Small intestine (tissue), 7 donors: ENCODE measurements at regions not wholly inside any gene's neighbourhood (a gene's known extent, or its start where the extent isn't known, plus 50 kb on each side); places are given as distances from the start of the nearest gene placed in this dataset.
A peak's percentile ranks its signal among the peaks of the same experiment; 100 is the strongest.

ENCODE experiments used
- DNase-seq, 2 donors: peaks; one replicate each; pipeline versions ENCODE4 v3.0.0 to v3.0.0-alpha.2; 2013
- FAIRE-seq: peaks from 2 replicates; lab custom pipeline; 2012; peaks lifted over from hg19 to GRCh38; lab: Jason Lieb, UNC
- H3K27ac ChIP-seq, 3 donors: one replicate each; pipeline ENCODE4 v1.5.1; 2013; ENCODE audit warnings: low read length in 2 of 3, mild to moderate bottlenecking in 2 of 3, control low read depth in 1 of 3, inconsistent platforms in 1 of 3, low read depth in 1 of 3, moderate library complexity in 1 of 3
- H3K27me3 ChIP-seq, 3 donors: one replicate each; pipeline ENCODE4 v1.6.1; 2013; ENCODE audit warnings: low read length in 3 of 3, inconsistent platforms in 1 of 3; ENCODE audit not compliant: control insufficient read depth in 3 of 3, insufficient read depth in 3 of 3
- H3K36me3 ChIP-seq, 3 donors: one replicate each; pipeline ENCODE4 v1.6.1; 2013; ENCODE audit warnings: low read length in 3 of 3, inconsistent platforms in 1 of 3, low read depth in 1 of 3, mild to moderate bottlenecking in 1 of 3, moderate library complexity in 1 of 3; ENCODE audit not compliant: control insufficient read depth in 3 of 3, insufficient read depth in 2 of 3
- H3K4me1 ChIP-seq, 3 donors: one replicate each; pipeline ENCODE4 v1.6.1; 2013; ENCODE audit warnings: low read length in 2 of 3, inconsistent platforms in 1 of 3, low read depth in 1 of 3, mild to moderate bottlenecking in 1 of 3, moderate library complexity in 1 of 3; ENCODE audit not compliant: control insufficient read depth in 3 of 3, insufficient read depth in 2 of 3
- H3K4me3 ChIP-seq, 3 donors: one replicate each; pipeline ENCODE4 v1.5.1; 2013; ENCODE audit warnings: low read length in 3 of 3, control low read depth in 1 of 3, inconsistent platforms in 1 of 3, low read depth in 1 of 3, mild to moderate bottlenecking in 1 of 3, moderate library complexity in 1 of 3
- H3K9me3 ChIP-seq, 2 donors: one replicate each; pipeline ENCODE4 v1.6.1; 2013; ENCODE audit warnings: low read depth in 1 of 2, low read length in 1 of 2; ENCODE audit not compliant: control insufficient read depth in 2 of 2, insufficient read depth in 1 of 2
- WGBS, 3 donors: extraction: QIAGEN DNeasy Blood & Tissue Kit; methylation state at CpG; one replicate each; pipeline ENCODE4 v1.1.7; 2013; 5-methylcytosine and 5-hydroxymethylcytosine counted together
- donor health status: healthy with polysubstance abuse.
- donor health status: control.
- donor health status: control.
- donor health status: Bipolar disorder and iron deficiency.
- donor health status: healthy.

GRCh38 chr5:77948476-77948875 lies 172.3 kb upstream of the TBCA start:
- H3K27me3 ChIP-seq = peaks cover 2 to 13% (median 6%) of the 10 kb centered on the region in 3 donors
- FAIRE-seq (no peak), DNase-seq (no peak)
- no peaks in the 10 kb centered on the region for H3K36me3 ChIP-seq
- 82 to 93% (median 89%) methylated on average over 1 of the region's 1 CpG for WGBS, 3 donors
- no peak overlapping the region for H3K27ac ChIP-seq
- H3K4me1 ChIP-seq = no peaks in the 10 kb centered on the region
- H3K4me3 ChIP-seq = no peak overlapping the region
- no peaks in the 10 kb centered on the region for H3K9me3 ChIP-seq

- 58 to 65% (median 64%) methylated on average over 7 of the region's 7 CpGs for whole genome bisulfite sequencing, 3 donors
- H3K27me3 ChIP-seq = peaks cover 2 to 13% (median 6%) of the 10 kb centered on the region in 3 donors
- no peak for DNase-seq
- H3K4me1 ChIP-seq = no peaks in the 10 kb centered on the region
- no peak for FAIRE-seq
- H3K27ac ChIP-seq = no peak overlapping the region
- no peak overlapping the region for H3K4me3 ChIP-seq
- no peaks in the 10 kb centered on the region for H3K9me3 ChIP-seq
- no peaks in the 10 kb centered on the region for H3K36me3 ChIP-seq
Observed at GRCh38 chr5:77947041-77947428, 170.9 kb upstream of the TBCA start.

GRCh38 chr5:77946381-77947040 lies 170.4 kb upstream of the TBCA start:
- Histone ChIP-seq H3K27me3 (peaks cover 2 to 13% (median 5%) of the 10 kb centered on the region in 3 donors), H3K9me3 (no peaks in the 10 kb centered on the region), H3K4me1 (no peaks in the 10 kb centered on the region), H3K27ac (no peak overlapping the region), H3K36me3 (no peaks in the 10 kb centered on the region), H3K4me3 (no peak overlapping the region)
- FAIRE-seq (no peak), DNase-seq (no peak)
- WGBS, 3 donors = 51 to 55% (median 52%) methylated on average over 4 of the region's 4 CpGs

GRCh38 chr5:77945874-77946273 lies 169.7 kb upstream of the TBCA start:
- 45 to 60% (median 54%) methylated on average over 3 of the region's 3 CpGs for WGBS, 3 donors
- no peaks in the 10 kb centered on the region for H3K9me3 ChIP-seq
- no peaks in the 10 kb centered on the region for H3K36me3 ChIP-seq
- H3K27me3 ChIP-seq = peaks cover 2 to 13% (median 5%) of the 10 kb centered on the region in 3 donors
- no peak for FAIRE-seq
- no peak overlapping the region for H3K27ac ChIP-seq
- H3K4me3 ChIP-seq = no peak overlapping the region
- no peaks in the 10 kb centered on the region for H3K4me1 ChIP-seq
- no peak for DNase-seq

- Histone ChIP-seq H3K9me3 (no peaks in the 10 kb centered on the region), H3K36me3 (no peaks in the 10 kb centered on the region), H3K4me3 (no peak overlapping the region), H3K4me1 (no peaks in the 10 kb centered on the region), H3K27me3 (peaks cover 2 to 9% (median 5%) of the 10 kb centered on the region in 3 donors), H3K27ac (no peak overlapping the region)
- 91 to 95% (median 95%) methylated on average over 3 of the region's 3 CpGs for WGBS, 3 donors
- no peak for DNase-seq
- no peak for FAIRE-seq
Observed at GRCh38 chr5:77944757-77945340, 168.7 kb upstream of the TBCA start.

- DNase-seq (no peak), FAIRE-seq (no peak)
- Histone ChIP-seq H3K27ac (no peak overlapping the region), H3K36me3 (no peaks in the 10 kb centered on the region), H3K4me3 (no peak overlapping the region), H3K4me1 (no peaks in the 10 kb centered on the region), H3K27me3 (peaks cover 0 to 5% (median 0%) of the 10 kb centered on the region in 3 donors), H3K9me3 (no peaks in the 10 kb centered on the region)
- WGBS, 3 donors = 58 to 69% (median 65%) methylated on average over 2 of the region's 2 CpGs
Observed at GRCh38 chr5:77943851-77944250, 167.7 kb upstream of the TBCA start.

GRCh38 chr5:77942578-77943239 lies 166.6 kb upstream of the TBCA start:
- Histone ChIP-seq H3K4me3 (no peak overlapping the region), H3K27me3 (peaks cover 0 to 5% (median 0%) of the 10 kb centered on the region in 3 donors), H3K36me3 (no peaks in the 10 kb centered on the region), H3K4me1 (no peaks in the 10 kb centered on the region), H3K27ac (no peak overlapping the region), H3K9me3 (no peaks in the 10 kb centered on the region)
- 82 to 89% (median 84%) methylated on average over 10 of the region's 10 CpGs for WGBS, 3 donors
- FAIRE-seq (no peak), DNase-seq (no peak)

GRCh38 chr5:77937015-77937908 lies 161.1 kb upstream of the TBCA start:
- Histone ChIP-seq H3K4me1 (no peaks in the 10 kb centered on the region), H3K4me3 (no peak overlapping the region), H3K27me3 (peaks cover 0 to 5% (median 2%) of the 10 kb centered on the region in 3 donors), H3K27ac (peak overlapping the region in 1 of 3 donors; percentile 49), H3K36me3 (no peaks in the 10 kb centered on the region), H3K9me3 (no peaks in the 10 kb centered on the region)
- FAIRE-seq (no peak), DNase-seq (no peak)
- WGBS, 3 donors = 70 to 75% (median 71%) methylated on average over 6 of the region's 6 CpGs
